Dermis blood vessel endothelial cell (primary cell): ENCODE measurements at regions not wholly inside any gene's neighbourhood (a gene's known extent, or its start where the extent isn't known, plus 50 kb on each side); places are given as distances from the start of the nearest gene placed in this dataset.

Experiments used
- DNase-seq: peaks from one replicate; pipeline ENCODE4 v3.0.0; 2010

DNA sequence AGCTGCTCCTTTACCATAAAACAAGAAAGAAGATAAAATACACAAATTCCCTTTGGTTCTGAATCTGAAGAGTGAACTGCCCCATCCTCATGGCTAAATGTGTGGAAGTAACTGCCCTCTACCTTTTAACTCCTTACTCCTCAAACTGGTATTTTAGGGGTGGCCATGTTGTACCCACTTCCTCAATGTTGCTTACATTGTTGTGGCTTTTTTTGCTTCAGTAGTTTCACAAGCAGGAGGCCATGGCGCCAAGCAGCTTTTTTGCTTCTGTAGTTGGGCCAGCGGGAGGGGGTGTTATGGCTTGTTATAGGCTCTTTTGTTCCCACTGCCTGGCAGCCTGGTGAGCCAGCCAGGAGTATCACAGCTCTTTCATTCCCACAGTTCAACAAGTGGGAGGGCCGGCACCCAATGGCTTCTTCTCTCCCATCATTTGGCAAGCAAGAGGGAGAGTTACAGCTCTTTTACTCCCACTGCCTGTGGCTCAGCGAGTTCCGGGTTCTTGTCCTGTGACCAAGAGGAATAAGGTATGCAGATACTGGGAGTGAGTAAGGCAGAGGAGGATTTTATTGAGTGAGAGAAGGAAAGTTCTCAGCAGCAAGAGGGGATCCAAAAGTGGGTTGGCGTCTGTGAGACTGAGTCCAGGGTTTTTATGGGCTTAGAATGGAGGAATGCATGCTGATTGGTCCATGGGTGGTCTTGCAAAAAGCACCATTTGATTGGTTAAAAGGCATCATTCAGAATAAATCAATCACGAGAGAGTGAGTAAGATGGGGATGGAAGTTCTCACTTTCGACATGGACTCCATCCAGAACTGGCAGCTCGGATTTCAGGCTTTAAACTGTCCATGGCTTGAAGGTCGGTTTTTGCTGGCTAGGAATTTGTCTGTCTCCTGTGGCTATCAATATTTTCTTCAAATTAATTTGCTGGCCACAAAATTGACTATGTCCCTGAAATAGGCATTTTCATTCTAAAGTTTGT is 429.6 kb downstream of the HLX start:
- no peak for DNase-seq

GRCh38 chr1:221309723-221310122 is 430.5 kb downstream of the HLX start:
- DNase-seq: no peak

DNA sequence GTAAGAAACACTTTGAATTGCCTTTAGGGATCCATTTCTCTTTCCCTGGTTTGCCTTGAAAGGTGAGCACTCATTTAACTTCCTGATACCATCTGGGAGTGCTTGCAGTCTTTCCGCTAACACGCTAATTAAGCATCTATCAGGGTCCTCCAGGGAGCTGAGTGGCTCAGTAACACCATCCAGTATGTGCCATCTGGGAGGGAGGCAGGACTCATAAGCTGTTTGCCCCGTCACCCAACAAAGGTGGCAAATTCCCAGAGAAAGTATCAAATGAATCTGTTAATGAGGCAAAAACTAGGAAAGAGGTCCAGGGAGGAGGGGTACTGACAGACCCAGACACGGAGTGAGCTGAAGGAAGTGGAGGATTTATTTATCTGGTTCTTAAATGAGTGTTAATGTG is 430.9 kb downstream of the HLX start:
- no peak for DNase-seq

DNA sequence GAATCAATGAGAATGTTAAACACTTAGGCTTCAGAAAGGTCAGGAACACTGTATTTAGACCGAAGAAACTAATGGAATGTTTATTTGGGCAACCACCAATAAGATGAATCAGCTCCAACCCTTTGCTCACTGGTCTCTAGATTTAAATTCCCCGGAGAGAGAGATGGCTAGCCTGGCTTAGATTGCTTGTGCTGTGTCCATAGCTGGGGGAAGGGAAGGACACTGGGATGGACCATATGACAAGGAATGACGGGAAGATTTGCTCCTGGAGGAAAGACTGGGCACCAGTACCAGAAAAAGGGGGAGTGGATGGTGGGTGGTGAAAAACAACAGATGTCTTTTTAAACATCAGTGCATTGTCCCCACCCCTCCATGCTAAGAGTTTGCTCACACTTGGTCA is 426.6 kb downstream of the DUSP10 start:
- DNase-seq: no peak

GRCh38 chr1:221316491-221317056 is 425.3 kb downstream of the DUSP10 start:
- DNase-seq: no peak

- no peak for DNase-seq
These were observed 424.4 kb downstream of the DUSP10 start for GRCh38 chr1:221317537-221317936.

DNA sequence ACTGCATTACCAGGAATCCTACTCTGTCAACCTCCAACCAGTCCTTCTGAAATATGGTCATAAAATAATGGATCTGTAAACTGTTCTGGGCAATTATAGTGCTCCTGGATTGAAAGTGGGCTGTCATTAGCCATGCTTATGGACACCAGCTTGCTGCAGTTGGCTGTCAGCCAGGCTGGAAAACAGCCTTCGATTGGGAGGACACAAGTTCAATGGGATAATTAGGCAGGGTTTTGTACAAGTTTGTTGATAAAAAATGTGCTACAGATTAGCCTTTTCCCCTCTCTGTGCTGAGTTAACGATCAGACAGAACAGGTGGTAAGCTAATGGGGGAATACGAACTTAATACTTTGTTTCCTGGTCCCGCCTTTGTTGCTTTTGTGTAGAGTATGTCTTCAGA is 413.9 kb downstream of the DUSP10 start:
- DNase-seq: peak; percentile 28

DNA sequence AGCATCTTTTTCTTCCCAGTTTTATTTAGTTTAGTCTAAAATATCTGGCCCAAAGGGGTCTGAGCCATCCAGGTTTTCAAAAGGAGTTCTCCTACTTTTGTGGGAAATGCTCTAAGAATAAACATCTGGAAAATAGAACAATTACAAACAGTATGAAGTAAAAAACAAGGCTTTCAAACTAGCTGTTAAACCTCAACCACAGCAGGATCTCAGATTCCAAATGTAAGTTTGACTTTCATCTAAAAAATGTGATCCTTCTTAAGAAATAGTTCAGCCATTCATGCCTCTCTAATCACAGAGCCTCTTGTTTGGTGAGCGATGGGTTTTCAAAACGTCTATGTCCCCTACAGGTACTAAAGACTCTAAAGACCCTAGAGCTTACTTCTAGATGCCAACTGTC is 413.5 kb downstream of the DUSP10 start:
- DNase-seq: no peak

GRCh38 chr1:221331273-221332183 is 410.4 kb downstream of the DUSP10 start:
- DNase-seq: no peak

GRCh38 chr1:221334062-221334461 is 407.8 kb downstream of the DUSP10 start:
- peak; percentile 13 for DNase-seq

- peak; percentile 25 for DNase-seq
These were observed 406.5 kb downstream of the DUSP10 start for GRCh38 chr1:221335161-221336101.

- DNase-seq: no peak
These were observed 405.8 kb downstream of the DUSP10 start for GRCh38 chr1:221336126-221336525.

DNA sequence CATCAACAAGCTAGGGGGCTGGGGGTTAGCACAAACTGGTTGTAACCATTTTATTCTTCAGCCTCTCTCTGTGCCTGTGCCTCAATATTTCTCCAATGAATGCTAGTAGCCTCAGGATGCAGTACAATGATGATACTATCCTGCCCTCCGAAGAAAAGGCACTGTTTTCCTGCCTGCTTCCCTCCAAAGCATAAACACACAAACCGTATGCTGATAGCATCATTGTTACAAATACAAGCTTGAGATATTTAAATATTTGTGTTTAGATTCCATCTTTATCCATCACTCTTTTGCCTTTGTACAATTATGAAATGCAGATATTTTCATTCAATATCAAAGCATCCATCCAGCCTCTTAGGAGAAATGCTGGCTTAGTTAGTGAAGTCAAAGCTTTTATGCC is 404.8 kb downstream of the DUSP10 start:
- DNase-seq: no peak

DNA sequence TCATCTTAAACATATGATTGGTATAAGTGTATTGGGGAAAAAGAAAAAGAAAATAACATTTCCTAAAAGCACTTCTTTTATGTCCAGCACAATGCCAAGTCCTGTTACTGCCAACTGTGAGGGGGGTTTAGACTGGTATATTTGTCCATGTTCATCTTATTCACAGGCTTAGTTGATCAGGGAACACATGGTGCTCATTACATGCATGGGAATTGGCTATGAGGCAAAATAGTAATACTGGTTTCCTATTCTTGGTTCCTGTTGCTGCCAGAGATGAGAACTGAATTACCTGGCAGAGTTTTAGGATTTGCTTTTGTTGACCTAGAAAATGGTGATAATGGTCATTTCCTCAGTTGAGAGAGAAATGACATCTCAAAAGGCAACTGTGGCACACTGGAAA is 398.8 kb downstream of the DUSP10 start:
- DNase-seq: no peak

DNA sequence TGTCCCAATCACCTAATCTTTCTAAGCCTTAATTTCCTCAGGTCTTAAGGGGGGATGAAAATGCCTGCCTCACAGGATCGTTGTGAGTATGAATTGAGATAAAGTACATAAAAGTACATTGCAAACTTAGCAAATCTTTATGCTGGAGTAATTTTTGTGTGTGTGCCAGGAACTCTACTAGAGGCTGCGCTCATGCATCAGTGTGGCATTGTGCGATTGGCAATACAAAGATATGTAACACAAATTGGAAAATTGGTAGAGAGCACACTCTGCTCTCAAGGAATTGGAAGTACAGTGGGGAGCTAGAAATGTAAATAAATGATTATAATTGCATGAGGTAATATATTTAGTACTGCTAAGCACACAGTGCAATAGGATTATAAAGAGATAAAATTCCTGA is 398.3 kb downstream of the DUSP10 start:
- DNase-seq: no peak

GRCh38 chr1:221344693-221345092 is 397.2 kb downstream of the DUSP10 start:
- DNase-seq: no peak

- DNase-seq: no peak
These were observed 394.2 kb downstream of the DUSP10 start for GRCh38 chr1:221347706-221348105.

GRCh38 chr1:221350091-221350490 is 391.8 kb downstream of the DUSP10 start:
- DNase-seq: no peak

- peak; percentile 9 for DNase-seq
These were observed 385.2 kb downstream of the DUSP10 start for GRCh38 chr1:221356693-221357092.

DNA sequence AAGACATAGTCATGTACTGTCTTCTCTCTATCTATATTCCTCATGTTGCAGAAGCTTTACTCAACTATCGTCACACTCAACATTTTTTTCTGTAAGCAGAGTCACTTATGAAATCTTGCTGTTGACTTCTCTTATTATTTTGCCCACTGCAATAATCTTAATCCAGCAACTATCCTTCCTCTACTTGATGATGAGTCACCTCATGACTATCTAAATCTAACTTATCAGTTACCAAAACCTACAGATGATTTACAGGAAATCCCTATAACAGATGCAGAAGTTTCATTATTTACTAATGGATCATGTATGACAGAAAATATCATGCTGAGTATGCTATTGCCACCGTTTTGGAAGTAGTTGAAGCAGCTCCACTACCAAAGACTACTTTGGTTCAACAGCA is 378.9 kb downstream of the DUSP10 start:
- no peak for DNase-seq

DNA sequence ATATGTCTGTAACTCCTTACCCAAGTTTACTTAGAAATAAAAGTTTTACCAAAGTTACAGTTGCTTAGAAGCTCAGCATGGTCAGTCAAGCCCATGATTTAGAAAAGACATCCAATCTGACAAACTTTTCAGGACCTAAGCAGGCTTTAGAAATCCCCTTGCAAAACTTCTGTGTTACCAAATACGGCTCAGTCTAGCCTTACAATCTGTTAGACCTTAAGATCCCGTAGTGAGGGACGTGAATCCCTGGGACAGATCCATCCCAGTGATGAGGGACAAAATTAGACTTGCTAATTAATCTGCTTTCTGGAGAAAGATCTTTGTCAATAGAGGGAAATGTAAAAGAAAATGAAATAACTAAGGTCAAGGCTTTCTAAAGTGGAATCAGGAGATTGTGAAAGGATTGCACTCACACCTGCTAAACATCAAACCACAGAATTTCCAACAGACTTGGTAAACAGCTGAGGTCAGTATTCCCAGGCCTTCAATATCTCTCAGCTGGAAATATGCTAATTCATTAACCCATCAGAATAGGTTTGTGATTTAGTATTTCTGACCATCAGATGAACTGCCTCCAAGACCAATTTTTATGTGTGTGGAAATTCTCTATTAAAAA is 375.3 kb downstream of the DUSP10 start:
- no peak for DNase-seq

- DNase-seq: no peak
These were observed 370.2 kb downstream of the DUSP10 start for GRCh38 chr1:221371705-221372104.
